Prostate gland (tissue), 2 donors: ENCODE measurements at regions not wholly inside any gene's neighbourhood (a gene's known extent, or its start where the extent isn't known, plus 50 kb on each side); places are given as distances from the start of the nearest gene placed in this dataset.

Experiments
- POLR2A ChIP-seq: fragments of 450-650 bp; IDR thresholded peaks from one replicate; pipeline ENCODE4 v1.6.1; 2016; ENCODE audit warnings: antibody characterized with exemption, mild to moderate bottlenecking
- POLR2AphosphoS5 ChIP-seq: sonication (generic); formaldehyde crosslinking; IDR thresholded peaks from one replicate; pipeline ENCODE4 v1.6.1; 2017; ENCODE audit warnings: antibody characterized with exemption
- TF ChIP-seq, protein P1 (sequence below), 4 experiments: fragments of 200-600 bp in 2 of 4; fragments of 450-650 bp in 2 of 4; sonication (generic) in 2 of 4; IDR thresholded peaks; 1 replicate in 3 of 4; 2 replicates in 1 of 4; pipeline ENCODE4 v1.5.1; 2016 to 2019; ENCODE audit warnings: antibody characterized with exemption in 4 of 4, mild to moderate bottlenecking in 2 of 4, moderate library complexity in 2 of 4

DNA sequence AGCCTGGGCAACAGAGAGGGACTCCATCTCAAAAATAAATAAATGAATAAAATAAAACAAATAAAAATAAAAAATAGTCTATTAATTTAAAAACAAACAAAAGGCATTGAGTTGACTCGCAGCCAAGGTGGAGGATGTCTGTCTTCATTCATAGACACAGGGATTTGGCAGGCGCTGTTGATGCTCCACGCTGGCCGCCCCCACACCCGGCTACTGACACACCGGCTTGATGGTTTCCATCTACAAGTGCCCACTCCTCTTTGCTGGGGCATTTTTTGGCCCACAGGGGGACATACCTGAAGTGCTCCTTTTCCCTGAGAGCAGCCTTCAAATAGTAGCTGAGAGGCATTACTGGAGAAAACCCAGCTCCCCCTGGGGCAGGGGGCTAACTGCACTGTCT is 178.3 kb upstream of the RALGAPA2 start:
- TF ChIP-seq POLR2A (no peak), POLR2AphosphoS5 (no peak)
- TF ChIP-seq, protein P1, sequence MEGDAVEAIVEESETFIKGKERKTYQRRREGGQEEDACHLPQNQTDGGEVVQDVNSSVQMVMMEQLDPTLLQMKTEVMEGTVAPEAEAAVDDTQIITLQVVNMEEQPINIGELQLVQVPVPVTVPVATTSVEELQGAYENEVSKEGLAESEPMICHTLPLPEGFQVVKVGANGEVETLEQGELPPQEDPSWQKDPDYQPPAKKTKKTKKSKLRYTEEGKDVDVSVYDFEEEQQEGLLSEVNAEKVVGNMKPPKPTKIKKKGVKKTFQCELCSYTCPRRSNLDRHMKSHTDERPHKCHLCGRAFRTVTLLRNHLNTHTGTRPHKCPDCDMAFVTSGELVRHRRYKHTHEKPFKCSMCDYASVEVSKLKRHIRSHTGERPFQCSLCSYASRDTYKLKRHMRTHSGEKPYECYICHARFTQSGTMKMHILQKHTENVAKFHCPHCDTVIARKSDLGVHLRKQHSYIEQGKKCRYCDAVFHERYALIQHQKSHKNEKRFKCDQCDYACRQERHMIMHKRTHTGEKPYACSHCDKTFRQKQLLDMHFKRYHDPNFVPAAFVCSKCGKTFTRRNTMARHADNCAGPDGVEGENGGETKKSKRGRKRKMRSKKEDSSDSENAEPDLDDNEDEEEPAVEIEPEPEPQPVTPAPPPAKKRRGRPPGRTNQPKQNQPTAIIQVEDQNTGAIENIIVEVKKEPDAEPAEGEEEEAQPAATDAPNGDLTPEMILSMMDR (IDR thresholded peaks at IDR 0.05) = no peak
